ENCODE measurements at regions not wholly inside any gene's neighbourhood (a gene's known extent, or its start where the extent isn't known, plus 50 kb on each side); places are given as distances from the start of the nearest gene placed in this dataset.
"Not testable (repeated sequence)": the region's sequence is repeated elsewhere in the genome, so short reads cannot be mapped to it uniquely, and the experiment has no call there.

DNA sequence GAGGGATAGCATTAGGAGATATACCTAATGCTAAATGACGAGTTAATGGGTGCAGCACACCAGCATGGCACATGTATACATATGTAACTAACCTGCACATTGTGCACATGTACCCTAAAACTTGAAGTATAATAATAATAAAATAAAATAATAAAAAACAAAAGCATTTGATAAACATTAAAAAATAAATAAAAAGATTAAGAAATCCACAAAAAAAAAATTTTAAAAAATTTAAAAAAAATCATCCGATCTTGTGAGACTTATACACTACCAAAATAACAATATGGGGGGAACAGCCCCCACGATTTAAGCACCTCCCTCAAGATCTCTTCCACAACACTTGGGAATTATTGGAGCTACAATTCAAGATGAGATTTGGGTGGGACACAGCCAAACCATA, 210.3 kb upstream of the CARD18 start:
- not testable (repeated sequence) for H2AFZ ChIP-seq (ENCODE audit: low read depth, low read length); H3K4me3 ChIP-seq (ENCODE audit: low read length); H3K36me3 ChIP-seq (ENCODE audit: insufficient read depth, low read length); H3K27me3 ChIP-seq (ENCODE audit: insufficient read depth, low read length); H3K4me1 ChIP-seq (ENCODE audit: insufficient read depth, low read length); H3K9me3 ChIP-seq (ENCODE audit: low read length)

- Histone ChIP-seq H3K27me3 (ENCODE audit: insufficient read depth, low read length) (no peaks in the 10 kb centered on the region), H3K9me3 (ENCODE audit: low read length) (no peaks in the 10 kb centered on the region), H3K4me3 (ENCODE audit: low read length) (no peak overlapping the region), H3K36me3 (ENCODE audit: insufficient read depth, low read length) (no peaks in the 10 kb centered on the region), H2AFZ (ENCODE audit: low read depth, low read length) (no peak overlapping the region), H3K4me1 (ENCODE audit: insufficient read depth, low read length) (no peaks in the 10 kb centered on the region)
Measured at GRCh38 chr11:105344938-105345337, 205.4 kb upstream of the CARD18 start.

DNA sequence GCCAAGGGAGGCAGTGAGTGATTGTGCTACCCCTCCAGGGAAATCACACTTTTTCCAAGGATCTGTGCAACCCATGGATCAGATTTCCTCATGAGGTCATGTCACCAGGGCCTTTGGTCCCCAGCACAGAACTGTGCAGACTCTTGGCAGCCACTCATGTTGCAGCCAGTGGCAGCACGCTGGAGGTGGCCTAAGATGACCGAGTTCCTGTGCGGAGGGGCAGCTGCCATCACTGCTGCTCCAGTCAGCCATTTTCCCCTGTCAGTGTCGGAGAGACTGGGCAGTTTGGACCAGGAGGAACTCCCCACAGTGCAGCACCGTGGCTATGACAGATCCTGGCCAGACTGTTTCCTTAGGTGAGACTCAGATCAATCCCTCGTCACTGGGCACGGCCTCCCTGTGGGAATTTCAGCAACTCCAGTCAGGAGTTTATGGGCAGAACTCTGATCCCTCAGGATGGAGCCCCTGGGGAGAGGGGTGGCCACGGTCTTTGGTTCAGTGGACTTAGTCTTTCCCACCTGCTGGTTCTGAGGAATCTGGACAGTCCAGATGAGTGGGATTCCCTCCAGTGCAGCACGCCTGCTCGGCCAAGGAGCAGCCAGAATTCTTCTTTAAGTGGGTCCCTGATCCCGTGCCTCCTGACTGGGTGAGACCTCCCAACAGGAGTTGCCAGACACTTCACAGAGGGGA, 194.6 kb upstream of the CARD18 start:
- H3K4me1 ChIP-seq (ENCODE audit: insufficient read depth, low read length) = no peaks in the 10 kb centered on the region
- no peak overlapping the region for H2AFZ ChIP-seq (ENCODE audit: low read depth, low read length)
- H3K9me3 ChIP-seq (ENCODE audit: low read length) = no peaks in the 10 kb centered on the region
- no peaks in the 10 kb centered on the region for H3K27me3 ChIP-seq (ENCODE audit: insufficient read depth, low read length)
- no peak overlapping the region for H3K4me3 ChIP-seq (ENCODE audit: low read length)
- H3K36me3 ChIP-seq (ENCODE audit: insufficient read depth, low read length) = no peaks in the 10 kb centered on the region

GRCh38 chr11:105333153-105333552, 193.6 kb upstream of the CARD18 start:
- Histone ChIP-seq H3K9me3 (ENCODE audit: low read length) (no peaks in the 10 kb centered on the region), H3K4me1 (ENCODE audit: insufficient read depth, low read length) (peaks cover 4% of the 10 kb centered on the region), H2AFZ (ENCODE audit: low read depth, low read length) (no peak overlapping the region), H3K36me3 (ENCODE audit: insufficient read depth, low read length) (no peaks in the 10 kb centered on the region), H3K27me3 (ENCODE audit: insufficient read depth, low read length) (no peaks in the 10 kb centered on the region), H3K4me3 (ENCODE audit: low read length) (no peak overlapping the region)

- Histone ChIP-seq H3K27me3 (ENCODE audit: insufficient read depth, low read length) (no peaks in the 10 kb centered on the region), H3K9me3 (ENCODE audit: low read length) (no peaks in the 10 kb centered on the region), H3K4me1 (ENCODE audit: insufficient read depth, low read length) (peaks cover 4% of the 10 kb centered on the region), H3K36me3 (ENCODE audit: insufficient read depth, low read length) (no peaks in the 10 kb centered on the region), H3K4me3 (ENCODE audit: low read length) (no peak overlapping the region), H2AFZ (ENCODE audit: low read depth, low read length) (no peak overlapping the region)
Measured at GRCh38 chr11:105332171-105332570, 192.6 kb upstream of the CARD18 start.

- H3K36me3 ChIP-seq (ENCODE audit: insufficient read depth, low read length) = no peaks in the 10 kb centered on the region
- no peaks in the 10 kb centered on the region for H3K9me3 ChIP-seq (ENCODE audit: low read length)
- H2AFZ ChIP-seq (ENCODE audit: low read depth, low read length) = no peak overlapping the region
- H3K27me3 ChIP-seq (ENCODE audit: insufficient read depth, low read length) = no peaks in the 10 kb centered on the region
- H3K4me3 ChIP-seq (ENCODE audit: low read length) = no peak overlapping the region
- H3K4me1 ChIP-seq (ENCODE audit: insufficient read depth, low read length) = peaks cover 4% of the 10 kb centered on the region
Measured at GRCh38 chr11:105328061-105328460, 188.5 kb upstream of the CARD18 start.

GRCh38 chr11:105324156-105324555, 184.6 kb upstream of the CARD18 start:
- Histone ChIP-seq H3K9me3 (ENCODE audit: low read length) (no peaks in the 10 kb centered on the region), H3K4me1 (ENCODE audit: insufficient read depth, low read length) (peaks cover 4% of the 10 kb centered on the region), H3K27me3 (ENCODE audit: insufficient read depth, low read length) (no peaks in the 10 kb centered on the region), H3K4me3 (ENCODE audit: low read length) (no peak overlapping the region), H2AFZ (ENCODE audit: low read depth, low read length) (no peak overlapping the region), H3K36me3 (ENCODE audit: insufficient read depth, low read length) (no peaks in the 10 kb centered on the region)

GRCh38 chr11:105321696-105322095, 182.1 kb upstream of the CARD18 start:
- Histone ChIP-seq H3K36me3 (ENCODE audit: insufficient read depth, low read length) (no peaks in the 10 kb centered on the region), H3K27me3 (ENCODE audit: insufficient read depth, low read length) (no peaks in the 10 kb centered on the region), H3K9me3 (ENCODE audit: low read length) (no peaks in the 10 kb centered on the region), H3K4me3 (ENCODE audit: low read length) (no peak overlapping the region), H2AFZ (ENCODE audit: low read depth, low read length) (no peak overlapping the region), H3K4me1 (ENCODE audit: insufficient read depth, low read length) (no peaks in the 10 kb centered on the region)

GRCh38 chr11:105315287-105315686, 175.7 kb upstream of the CARD18 start:
- H2AFZ ChIP-seq (ENCODE audit: low read depth, low read length) = no peak overlapping the region
- H3K27me3 ChIP-seq (ENCODE audit: insufficient read depth, low read length) = no peaks in the 10 kb centered on the region
- H3K9me3 ChIP-seq (ENCODE audit: low read length) = no peaks in the 10 kb centered on the region
- H3K4me3 ChIP-seq (ENCODE audit: low read length) = no peak overlapping the region
- no peaks in the 10 kb centered on the region for H3K4me1 ChIP-seq (ENCODE audit: insufficient read depth, low read length)
- H3K36me3 ChIP-seq (ENCODE audit: insufficient read depth, low read length) = no peaks in the 10 kb centered on the region

- Histone ChIP-seq H3K9me3 (ENCODE audit: low read length) (no peaks in the 10 kb centered on the region), H3K27me3 (ENCODE audit: insufficient read depth, low read length) (no peaks in the 10 kb centered on the region), H3K4me3 (ENCODE audit: low read length) (no peak overlapping the region), H3K4me1 (ENCODE audit: insufficient read depth, low read length) (no peaks in the 10 kb centered on the region), H2AFZ (ENCODE audit: low read depth, low read length) (no peak overlapping the region), H3K36me3 (ENCODE audit: insufficient read depth, low read length) (no peaks in the 10 kb centered on the region)
Measured at GRCh38 chr11:105312266-105312665, 172.7 kb upstream of the CARD18 start.

GRCh38 chr11:105298630-105299029, 159.1 kb upstream of the CARD18 start:
- Histone ChIP-seq H3K4me1 (ENCODE audit: insufficient read depth, low read length) (no peaks in the 10 kb centered on the region), H3K4me3 (ENCODE audit: low read length) (no peak overlapping the region), H3K36me3 (ENCODE audit: insufficient read depth, low read length) (no peaks in the 10 kb centered on the region), H2AFZ (ENCODE audit: low read depth, low read length) (no peak overlapping the region), H3K9me3 (ENCODE audit: low read length) (no peaks in the 10 kb centered on the region), H3K27me3 (ENCODE audit: insufficient read depth, low read length) (no peaks in the 10 kb centered on the region)

DNA sequence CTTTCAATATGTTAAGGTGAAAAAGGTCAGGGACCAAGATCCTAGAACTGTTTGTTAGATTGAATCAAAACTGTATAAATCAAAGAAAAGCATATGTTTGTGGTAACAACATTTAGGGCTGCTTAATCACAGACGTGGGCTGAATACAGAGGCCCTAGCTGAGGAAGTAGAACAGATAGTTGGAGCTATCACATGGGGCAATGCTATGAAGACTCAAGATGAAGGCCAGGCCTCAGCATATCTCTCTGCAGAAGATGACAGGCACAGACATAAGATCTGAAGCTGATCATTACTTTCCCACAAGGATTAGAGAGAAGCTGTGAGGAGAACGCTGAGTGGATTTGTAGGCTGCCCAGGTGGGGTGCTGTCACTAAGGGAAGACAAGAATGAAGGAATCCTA, 158.6 kb upstream of the CARD18 start:
- Histone ChIP-seq H3K9me3 (ENCODE audit: low read length) (no peaks in the 10 kb centered on the region), H3K4me1 (ENCODE audit: insufficient read depth, low read length) (no peaks in the 10 kb centered on the region), H3K4me3 (ENCODE audit: low read length) (no peak overlapping the region), H3K27me3 (ENCODE audit: insufficient read depth, low read length) (no peaks in the 10 kb centered on the region), H3K36me3 (ENCODE audit: insufficient read depth, low read length) (no peaks in the 10 kb centered on the region), H2AFZ (ENCODE audit: low read depth, low read length) (no peak overlapping the region)

- no peak overlapping the region for H2AFZ ChIP-seq (ENCODE audit: low read depth, low read length)
- H3K27me3 ChIP-seq (ENCODE audit: insufficient read depth, low read length) = no peaks in the 10 kb centered on the region
- H3K4me1 ChIP-seq (ENCODE audit: insufficient read depth, low read length) = no peaks in the 10 kb centered on the region
- H3K4me3 ChIP-seq (ENCODE audit: low read length) = no peak overlapping the region
- no peaks in the 10 kb centered on the region for H3K36me3 ChIP-seq (ENCODE audit: insufficient read depth, low read length)
- H3K9me3 ChIP-seq (ENCODE audit: low read length) = no peaks in the 10 kb centered on the region
Measured at GRCh38 chr11:105297463-105297862, 157.9 kb upstream of the CARD18 start.

GRCh38 chr11:105296806-105297205, 157.2 kb upstream of the CARD18 start:
- Histone ChIP-seq H3K27me3 (ENCODE audit: insufficient read depth, low read length) (no peaks in the 10 kb centered on the region), H3K4me3 (ENCODE audit: low read length) (no peak overlapping the region), H3K4me1 (ENCODE audit: insufficient read depth, low read length) (no peaks in the 10 kb centered on the region), H2AFZ (ENCODE audit: low read depth, low read length) (no peak overlapping the region), H3K36me3 (ENCODE audit: insufficient read depth, low read length) (no peaks in the 10 kb centered on the region), H3K9me3 (ENCODE audit: low read length) (no peaks in the 10 kb centered on the region)

Data from neuron (in vitro differentiated cells).